PC-9 (cell line): ENCODE measurements at regions not wholly inside any gene's neighbourhood (a gene's known extent, or its start where the extent isn't known, plus 50 kb on each side); places are given as distances from the start of the nearest gene placed in this dataset.

Source experiments
- BruUV-seq: library from RNA; stranded (reverse); fragments of 400-500 nt; replicated peaks from 2 replicates; lab custom pipeline; 2021; lab: Mats Ljungman, UMichigan
- CTCF ChIA-PET: fragments of 300-600 bp; sonication (Branson Sonifier 250); formaldehyde crosslinking; loops from one replicate; lab custom pipeline; 2022; ENCODE audit warnings: antibody characterized with exemption; lab: Charles Lee
- POLR2A ChIA-PET: fragments of 300-600 bp; sonication (Branson Sonifier 250); formaldehyde crosslinking; loops from one replicate; lab custom pipeline; 2022; ENCODE audit warnings: antibody characterized with exemption; ENCODE audit not compliant: unreplicated experiment; lab: Charles Lee
- DNase-seq, 2 experiments: peaks; one replicate each; pipeline versions ENCODE4 v3.0.0 to v3.0.0-alpha.2; 2015 to 2022; ENCODE audit warnings: mixed read lengths in 1 of 2
- H2AFZ ChIP-seq: fragments of 200-600 bp; sonication (generic); 2 replicates; pipeline ENCODE4 v1.8.1; 2017; ENCODE audit warnings: antibody characterized with exemption
- H3F3A ChIP-seq: fragments of 200-600 bp; sonication (generic); 2 replicates; pipeline ENCODE4 v1.8.1; 2017; ENCODE audit warnings: antibody characterized with exemption, mild to moderate bottlenecking, low read depth; ENCODE audit not compliant: insufficient read depth
- H3K27ac ChIP-seq: fragments of 200-600 bp; sonication (generic); 2 replicates; pipeline ENCODE4 v1.6.1; 2016; ENCODE audit warnings: mixed run types
- H3K27me3 ChIP-seq: fragments of 200-600 bp; sonication (generic); 2 replicates; pipeline ENCODE4 v1.6.1; 2016; ENCODE audit warnings: low read depth, mixed run types; ENCODE audit not compliant: insufficient read depth
- H3K36me3 ChIP-seq: fragments of 200-600 bp; sonication (generic); 2 replicates; pipeline ENCODE4 v1.6.1; 2016; ENCODE audit warnings: low read depth, mixed run types
- H3K4me1 ChIP-seq: fragments of 200-600 bp; sonication (generic); replicated peaks from 2 replicates; pipeline ENCODE4 v1.6.1; 2016; ENCODE audit warnings: mixed run types; ENCODE audit not compliant: insufficient read depth
- H3K4me2 ChIP-seq: fragments of 200-600 bp; sonication (generic); 2 replicates; pipeline ENCODE4 v1.6.1; 2017; ENCODE audit warnings: mixed run types
- H3K4me3 ChIP-seq: fragments of 200-600 bp; sonication (generic); 2 replicates; pipeline ENCODE4 v1.6.1; 2016; ENCODE audit warnings: mixed run types
- H3K79me2 ChIP-seq: fragments of 200-600 bp; sonication (generic); 2 replicates; pipeline ENCODE4 v1.6.1; 2017; ENCODE audit warnings: low read depth, mixed run types
- H3K9me2 ChIP-seq: fragments of 200-600 bp; sonication (generic); 2 replicates; pipeline ENCODE4 v1.8.1; 2017; ENCODE audit warnings: mild to moderate bottlenecking; ENCODE audit not compliant: insufficient read depth
- H3K9me3 ChIP-seq: fragments of 200-600 bp; sonication (generic); 2 replicates; pipeline ENCODE4 v1.8.1; 2016; ENCODE audit warnings: low read depth; ENCODE audit not compliant: insufficient read depth
- H4K20me1 ChIP-seq: fragments of 200-600 bp; sonication (generic); 2 replicates; pipeline ENCODE4 v1.8.1; 2017; ENCODE audit not compliant: insufficient read depth
- EZH2 ChIP-seq: fragments of 200-600 bp; sonication (generic); IDR thresholded peaks from 2 replicates; pipeline ENCODE4 v1.8.0; 2017; ENCODE audit warnings: antibody characterized with exemption, low read depth
- intact Hi-C: fragments of 100-400 bp; cut with micrococcal nuclease; formaldehyde crosslinking; loops from one replicate; pipeline ENCODE4 v1.10.0; 2022; ENCODE audit not compliant: unreplicated experiment
- TF ChIP-seq, protein P1 (sequence below): fragments of 200-600 bp; sonication (generic); conservative IDR thresholded peaks from 2 replicates; pipeline ENCODE4 v1.6.1; 2017; ENCODE audit warnings: mixed run types, antibody characterized with exemption, mild to moderate bottlenecking, moderate library complexity

DNA sequence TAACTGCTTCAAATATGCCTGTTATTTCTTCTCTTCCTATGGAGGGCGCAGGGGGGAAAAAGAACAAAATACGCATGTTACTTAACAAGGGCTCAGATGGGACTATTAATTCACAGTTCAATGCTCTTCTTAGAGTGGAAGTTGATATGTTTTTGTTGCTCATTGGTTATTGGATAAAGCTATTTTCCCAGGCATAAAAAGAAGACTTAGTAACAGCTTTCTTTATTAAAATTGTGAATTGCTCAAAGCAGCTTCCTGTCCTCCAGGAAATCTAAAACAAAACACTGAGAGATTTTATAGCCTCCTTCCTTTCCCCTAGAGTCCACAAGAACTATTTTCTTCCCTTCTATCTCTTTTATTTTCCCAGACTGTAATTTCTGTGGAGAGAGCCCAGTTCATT lies 180.8 kb downstream of the SH3BP4 start:
- Histone ChIP-seq H3K4me2 (no peak overlapping the region), H3F3A (no peaks in the 10 kb centered on the region), H3K4me3 (no peak overlapping the region), H3K79me2 (no peaks in the 10 kb centered on the region), H4K20me1 (no peaks in the 10 kb centered on the region), H3K9me2 (no peaks in the 10 kb centered on the region), H3K27me3 (no peaks in the 10 kb centered on the region), H3K36me3 (no peaks in the 10 kb centered on the region), H2AFZ (no peak overlapping the region), H3K4me1 (no peaks in the 10 kb centered on the region), H3K9me3 (no peaks in the 10 kb centered on the region), H3K27ac (no peak overlapping the region)
- POLR2A ChIA-PET = no interaction called here
- DNase-seq = no peak
- TF ChIP-seq, protein P1, sequence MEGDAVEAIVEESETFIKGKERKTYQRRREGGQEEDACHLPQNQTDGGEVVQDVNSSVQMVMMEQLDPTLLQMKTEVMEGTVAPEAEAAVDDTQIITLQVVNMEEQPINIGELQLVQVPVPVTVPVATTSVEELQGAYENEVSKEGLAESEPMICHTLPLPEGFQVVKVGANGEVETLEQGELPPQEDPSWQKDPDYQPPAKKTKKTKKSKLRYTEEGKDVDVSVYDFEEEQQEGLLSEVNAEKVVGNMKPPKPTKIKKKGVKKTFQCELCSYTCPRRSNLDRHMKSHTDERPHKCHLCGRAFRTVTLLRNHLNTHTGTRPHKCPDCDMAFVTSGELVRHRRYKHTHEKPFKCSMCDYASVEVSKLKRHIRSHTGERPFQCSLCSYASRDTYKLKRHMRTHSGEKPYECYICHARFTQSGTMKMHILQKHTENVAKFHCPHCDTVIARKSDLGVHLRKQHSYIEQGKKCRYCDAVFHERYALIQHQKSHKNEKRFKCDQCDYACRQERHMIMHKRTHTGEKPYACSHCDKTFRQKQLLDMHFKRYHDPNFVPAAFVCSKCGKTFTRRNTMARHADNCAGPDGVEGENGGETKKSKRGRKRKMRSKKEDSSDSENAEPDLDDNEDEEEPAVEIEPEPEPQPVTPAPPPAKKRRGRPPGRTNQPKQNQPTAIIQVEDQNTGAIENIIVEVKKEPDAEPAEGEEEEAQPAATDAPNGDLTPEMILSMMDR = no peak
- TF ChIP-seq EZH2 = no peak
- intact Hi-C loops = loop anchor here (10.0 kb wide), 1 partner anchor 132 kb away; no protein-coding TSS in a partner anchor
- BruUV-seq = no TSS peak
- CTCF ChIA-PET = no interaction called here

DNA sequence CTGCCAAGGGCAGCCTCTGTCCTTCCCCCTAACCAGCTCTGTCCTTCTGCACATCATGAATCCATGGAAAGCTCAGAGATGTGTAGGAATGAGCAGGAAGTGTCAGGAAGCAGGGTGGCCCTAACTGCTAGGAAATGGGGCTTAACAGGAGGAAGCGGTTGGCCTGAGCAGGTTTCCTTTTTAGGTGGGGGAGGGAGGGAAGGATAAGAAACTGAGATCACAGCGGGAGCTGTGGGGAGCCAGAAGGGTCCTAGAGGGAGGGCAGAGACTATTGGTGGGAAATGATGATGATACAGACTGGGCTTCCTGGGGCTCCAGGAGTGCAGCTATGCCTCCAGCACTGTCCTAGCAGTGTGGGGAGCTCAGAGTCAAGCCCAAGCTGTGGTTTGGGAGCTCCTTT lies 182.0 kb downstream of the SH3BP4 start:
- Histone ChIP-seq H3K4me3 (no peak overlapping the region), H3K27ac (no peak overlapping the region), H3F3A (no peaks in the 10 kb centered on the region), H4K20me1 (no peaks in the 10 kb centered on the region), H3K79me2 (no peaks in the 10 kb centered on the region), H3K4me1 (no peaks in the 10 kb centered on the region), H3K36me3 (no peaks in the 10 kb centered on the region), H3K9me3 (no peaks in the 10 kb centered on the region), H3K27me3 (no peaks in the 10 kb centered on the region), H2AFZ (no peak overlapping the region), H3K4me2 (no peak overlapping the region), H3K9me2 (no peaks in the 10 kb centered on the region)
- TF ChIP-seq, protein P1 = no peak
- no peak for TF ChIP-seq EZH2
- CTCF ChIA-PET = interaction anchor here (0.6 to 1.3 kb wide), 2 partner anchors 184 to 460 kb away, joined by 3 to 6 read pairs; no protein-coding TSS in a partner anchor
- POLR2A ChIA-PET = interaction anchor here (0.5 kb wide), 1 partner anchor 460 kb away, joined by 10 read pairs; no protein-coding TSS in a partner anchor
- DNase-seq = no peak
- intact Hi-C loops = loop anchor here (10.0 kb wide), 1 partner anchor 131 kb away; no protein-coding TSS in a partner anchor
- BruUV-seq = no TSS peak

DNA sequence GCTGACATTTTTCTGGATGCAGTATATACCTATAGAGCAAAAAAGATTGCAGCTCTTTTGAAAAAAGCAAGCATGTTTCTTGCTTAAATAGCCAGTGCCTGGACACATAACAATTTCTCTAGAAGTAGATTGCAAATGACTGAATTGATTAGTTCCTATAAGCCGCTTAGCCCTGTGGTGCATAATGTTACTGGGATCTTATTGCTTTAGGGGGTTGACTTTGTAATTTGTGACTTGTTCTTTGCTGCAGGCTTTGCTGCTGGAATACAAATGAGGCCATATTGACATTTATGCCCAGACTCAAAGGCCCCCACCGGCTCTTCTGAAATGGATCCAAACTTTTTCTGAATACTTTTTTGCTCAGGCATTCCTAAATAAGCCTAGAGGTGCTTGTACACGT lies 182.6 kb downstream of the SH3BP4 start:
- H3K4me1 ChIP-seq = no peaks in the 10 kb centered on the region
- CTCF ChIA-PET = interaction anchor here (0.6 to 1.3 kb wide), 2 partner anchors 126 to 460 kb away, joined by 3 read pairs; no protein-coding TSS in a partner anchor
- intact Hi-C loops = loop anchor here (10.0 kb wide), 1 partner anchor 130 kb away; no protein-coding TSS in a partner anchor

More for the DNA sequence above, 182.6 kb downstream of the SH3BP4 start:
- Histone ChIP-seq H3K4me3 (no peak overlapping the region), H3K9me2 (no peaks in the 10 kb centered on the region), H3K4me2 (no peak overlapping the region), H3F3A (no peaks in the 10 kb centered on the region), H4K20me1 (no peaks in the 10 kb centered on the region), H3K36me3 (no peaks in the 10 kb centered on the region), H3K9me3 (no peaks in the 10 kb centered on the region), H2AFZ (no peak overlapping the region), H3K79me2 (no peaks in the 10 kb centered on the region), H3K27me3 (no peaks in the 10 kb centered on the region), H3K27ac (no peak overlapping the region)
- BruUV-seq = no TSS peak
- TF ChIP-seq EZH2 = no peak
- TF ChIP-seq, protein P1 = no peak
- POLR2A ChIA-PET = interaction anchor here (0.5 kb wide), 1 partner anchor 459 kb away, joined by 10 read pairs; no protein-coding TSS in a partner anchor
- DNase-seq = no peak
